ENCODE measurements at regions not wholly inside any gene's neighbourhood (a gene's known extent, or its start where the extent isn't known, plus 50 kb on each side); places are given as distances from the start of the nearest gene placed in this dataset.
"Not testable (repeated sequence)": the region's sequence is repeated elsewhere in the genome, so short reads cannot be mapped to it uniquely, and the experiment has no call there.

- H3K9me3 ChIP-seq: no peaks in the 10 kb centered on the region
- no peak for TF ChIP-seq POLR2AphosphoS5 (IDR thresholded peaks at IDR 0.05)
- TF ChIP-seq EP300 (IDR thresholded peaks at IDR 0.05): no peak
- no peak for TF ChIP-seq CTCF (IDR thresholded peaks at IDR 0.05)
- TF ChIP-seq POLR2A (IDR thresholded peaks at IDR 0.05): no peak
- no peaks in the 10 kb centered on the region for H3K36me3 ChIP-seq
- no peaks in the 10 kb centered on the region for H3K4me1 ChIP-seq
- no peak for ATAC-seq
- no peak overlapping the region for H3K4me3 ChIP-seq
- H3K27ac ChIP-seq: no peak overlapping the region
- no peaks in the 10 kb centered on the region for H3K27me3 ChIP-seq
- 79 to 100% methylated on average over 1 to 2 of the region's 3 CpGs for WGBS, 2 donors (ENCODE audit: low coverage in 1 of 2)
Observed at GRCh38 chr2:208673631-208674030, 267.0 kb downstream of the PTH2R start.

GRCh38 chr2:208674919-208675318, 268.3 kb downstream of the PTH2R start:
- TF ChIP-seq CTCF (IDR thresholded peaks at IDR 0.05) (no peak), POLR2A (IDR thresholded peaks at IDR 0.05) (no peak), EP300 (IDR thresholded peaks at IDR 0.05) (no peak), POLR2AphosphoS5 (IDR thresholded peaks at IDR 0.05) (no peak)
- WGBS, 2 donors (ENCODE audit: low coverage in 1 of 2): 61 to 67% methylated on average over 2 of the region's 2 CpGs
- no peak for ATAC-seq

GRCh38 chr2:208685929-208686328, 279.3 kb downstream of the PTH2R start:
- not testable (repeated sequence) for ATAC-seq
- 100% methylated on average over 1 to 4 of the region's 13 CpGs for WGBS, 2 donors (ENCODE audit: low coverage in 1 of 2)

More at GRCh38 chr2:208674919-208675318, 268.3 kb downstream of the PTH2R start:
- Histone ChIP-seq H3K9me3 (no peaks in the 10 kb centered on the region), H3K4me3 (no peak overlapping the region), H3K27me3 (no peaks in the 10 kb centered on the region), H3K36me3 (no peaks in the 10 kb centered on the region), H3K27ac (no peak overlapping the region), H3K4me1 (no peaks in the 10 kb centered on the region)

GRCh38 chr2:208686665-208687064, 280.1 kb downstream of the PTH2R start:
- H3K4me1 ChIP-seq: no peaks in the 10 kb centered on the region
- no peaks in the 10 kb centered on the region for H3K36me3 ChIP-seq
- TF ChIP-seq POLR2A (IDR thresholded peaks at IDR 0.05): no peak
- no peak for TF ChIP-seq CTCF (IDR thresholded peaks at IDR 0.05)
- no peak for TF ChIP-seq POLR2AphosphoS5 (IDR thresholded peaks at IDR 0.05)
- no peak for TF ChIP-seq EP300 (IDR thresholded peaks at IDR 0.05)
- H3K9me3 ChIP-seq: peaks cover 0 to 39% (median 0%) of the 10 kb centered on the region in 3 donors
- 67 to 73% methylated on average over 1 of the region's 1 CpG for whole genome bisulfite sequencing, 2 donors (ENCODE audit: low coverage in 1 of 2)
- ATAC-seq: no peak
- no peaks in the 10 kb centered on the region for H3K27me3 ChIP-seq
- H3K27ac ChIP-seq: no peak overlapping the region
- H3K4me3 ChIP-seq: no peak overlapping the region

More at GRCh38 chr2:208685929-208686328, 279.3 kb downstream of the PTH2R start:
- H3K27me3 ChIP-seq, H3K27ac ChIP-seq, H3K36me3 ChIP-seq, H3K4me1 ChIP-seq, H3K4me3 ChIP-seq: not testable (repeated sequence)
- H3K9me3 ChIP-seq: peaks cover 0 to 44% (median 0%) of the 10 kb centered on the region in 3 donors

- H3K4me3 ChIP-seq, H3K4me1 ChIP-seq, H3K36me3 ChIP-seq, H3K27me3 ChIP-seq, ATAC-seq, H3K27ac ChIP-seq: not testable (repeated sequence)
- H3K9me3 ChIP-seq: peaks cover 0 to 34% (median 0%) of the 10 kb centered on the region in 3 donors
- WGBS, 2 donors (ENCODE audit: low coverage in 1 of 2): 75 to 100% methylated on average over 1 of the region's 1 CpG
Observed at GRCh38 chr2:208687720-208688119, 281.1 kb downstream of the PTH2R start.

- ATAC-seq: no peak
- TF ChIP-seq POLR2A (IDR thresholded peaks at IDR 0.05) (no peak), EP300 (IDR thresholded peaks at IDR 0.05) (no peak), CTCF (IDR thresholded peaks at IDR 0.05) (no peak)
- no peaks in the 10 kb centered on the region for H3K27me3 ChIP-seq
- no peaks in the 10 kb centered on the region for H3K36me3 ChIP-seq
- H3K4me3 ChIP-seq: no peak overlapping the region
- no peak overlapping the region for H3K27ac ChIP-seq
- H3K4me1 ChIP-seq: no peaks in the 10 kb centered on the region
- no peaks in the 10 kb centered on the region for H3K9me3 ChIP-seq
Observed at GRCh38 chr2:208698114-208698513, 291.5 kb downstream of the PTH2R start.
